HG02943 (cell line): ENCODE measurements at regions not wholly inside any gene's neighbourhood (a gene's known extent, or its start where the extent isn't known, plus 50 kb on each side); places are given as distances from the start of the nearest gene placed in this dataset.

Experiments used
- ATAC-seq: cut with Tn5 transposase; IDR thresholded peaks from one replicate; pipeline ENCODE4 v1.9.1; 2021; ENCODE audit warnings: mild to moderate bottlenecking, low read depth, moderate library complexity; ENCODE audit not compliant: unreplicated experiment

- no peak for ATAC-seq
Observed at GRCh38 chr5:98997000-98997399, 68.2 kb upstream of the CHD1 start.

DNA sequence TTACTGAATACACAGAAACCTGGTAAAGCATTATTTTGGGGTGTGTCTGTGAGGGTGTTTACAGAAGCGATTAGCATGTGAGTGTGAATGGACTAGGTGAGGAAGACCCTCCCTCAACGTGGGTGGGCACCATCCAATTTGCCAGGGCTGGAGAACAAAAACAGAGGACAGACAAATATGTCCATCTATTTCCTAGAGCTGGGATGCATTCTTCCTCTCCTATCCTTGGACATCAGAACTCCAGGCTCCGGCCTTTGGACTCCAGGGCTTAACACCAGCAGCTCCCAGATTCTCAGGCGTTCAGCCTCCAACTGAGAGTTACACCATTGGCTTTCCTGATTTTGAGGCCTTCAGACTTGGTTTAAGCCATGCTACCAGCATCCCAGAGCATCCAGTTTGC lies 65.8 kb upstream of the CHD1 start:
- no peak for ATAC-seq

DNA sequence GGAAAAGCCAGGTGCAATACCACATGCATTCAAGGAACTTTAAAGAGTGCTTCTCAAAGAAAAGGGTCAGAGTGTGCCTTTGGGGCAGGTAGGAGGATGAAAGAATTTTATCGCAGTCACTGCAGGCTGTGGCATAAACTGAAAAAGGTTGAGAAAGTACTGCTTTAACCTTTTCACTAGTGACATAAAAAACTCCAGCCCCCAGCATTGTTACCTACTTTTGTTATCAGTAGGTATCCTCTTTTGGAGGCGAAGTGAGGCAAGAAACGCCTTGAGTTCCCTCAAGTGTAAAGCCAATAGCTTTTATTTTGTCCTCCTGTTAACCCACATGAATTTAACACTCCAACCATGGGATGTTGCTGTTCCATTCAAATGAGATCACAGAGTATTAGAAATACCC lies 64.7 kb upstream of the CHD1 start:
- no peak for ATAC-seq

- no peak for ATAC-seq
Observed at GRCh38 chr5:98992552-98992951, 63.7 kb upstream of the CHD1 start.

GRCh38 chr5:98989727-98990126 lies 60.9 kb upstream of the CHD1 start:
- ATAC-seq = no peak

DNA sequence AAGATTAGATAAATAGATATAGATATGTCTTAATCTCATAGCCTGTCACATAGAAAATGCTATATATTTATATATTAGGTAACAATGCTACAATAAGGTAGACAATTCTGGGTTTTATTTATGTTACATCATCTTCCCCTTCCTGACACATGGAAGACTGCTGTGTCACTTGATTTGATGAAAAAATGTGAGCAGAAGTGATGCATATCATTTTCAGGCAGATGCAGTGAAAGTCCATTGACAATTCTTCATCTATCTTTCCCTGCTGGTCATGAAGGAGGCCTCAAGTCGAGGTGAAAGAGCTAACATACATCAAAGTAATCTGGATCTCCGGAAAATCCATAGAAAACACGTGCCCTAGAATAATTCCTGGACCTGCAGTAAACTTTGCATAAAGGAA lies 57.8 kb upstream of the CHD1 start:
- ATAC-seq = no peak

DNA sequence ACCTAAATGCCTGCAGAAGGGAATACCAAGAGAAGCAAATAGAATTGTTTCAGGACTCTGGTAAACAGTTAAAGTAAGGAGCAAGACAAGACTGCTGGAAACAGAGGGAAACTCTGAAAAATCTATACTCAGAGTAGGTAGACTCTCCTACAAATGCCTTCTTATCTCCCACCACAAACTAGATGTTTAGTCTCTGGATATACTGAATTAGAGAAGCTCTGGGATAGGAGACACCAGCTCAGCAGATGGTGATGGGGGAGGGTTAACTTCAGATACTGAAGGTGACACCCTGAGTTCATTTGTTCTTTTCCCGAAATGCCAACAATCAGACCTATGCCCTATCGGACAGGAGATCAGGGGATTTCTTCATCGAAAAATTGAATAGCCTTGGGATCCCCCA lies 54.1 kb upstream of the CHD1 start:
- ATAC-seq = no peak
